K562 (cell line): ENCODE measurements at regions not wholly inside any gene's neighbourhood (a gene's known extent, or its start where the extent isn't known, plus 50 kb on each side); places are given as distances from the start of the nearest gene placed in this dataset.

Experiments
- ATAC-seq: fragments of 200-7000 bp; cut with Tn5 transposase; 3 replicates; pipeline ENCODE4 v1.9.1; 2020; ENCODE audit warnings: moderate library complexity
- BruUV-seq: library from RNA; stranded (reverse); fragments of 400-500 nt; replicated peaks from 2 replicates; lab custom pipeline; 2021; lab: Mats Ljungman, UMichigan
- CTCF ChIA-PET: fragments of 300-600 bp; formaldehyde crosslinking; extraction: SDS; loops from one replicate; lab custom pipeline; 2021; ENCODE audit warnings: low intra/inter-chr PET ratio; lab: Yijun Ruan, JAX
- POLR2A ChIA-PET: fragments of 300-600, 350-650 bp; sonication (Branson Sonifier 250); formaldehyde crosslinking; extraction: SDS; loops from one replicate; lab custom pipeline; 2021; ENCODE audit warnings: antibody characterized with exemption, inconsistent platforms; lab: Yijun Ruan, JAX
- DNase-seq, 4 experiments: peaks; one replicate each; pipeline versions ENCODE4 v3.0.0 to v3.0.0-alpha.2; 2011 to 2018; ENCODE audit warnings: low spot score in 3 of 4, mixed read lengths in 3 of 4; ENCODE audit errors: extremely low read depth in 1 of 4
- FAIRE-seq: peaks from 2 replicates; lab custom pipeline; 2011; peaks lifted over from hg19 to GRCh38; lab: Jason Lieb, UNC
- H2AFZ ChIP-seq: 2 replicates; pipeline ENCODE4 v1.6.0; 2011; ENCODE audit warnings: low read depth, low read length, control low read depth, inconsistent platforms
- H3K27ac ChIP-seq: fragments of 200-600 bp; 3 replicates; pipeline ENCODE4 v1.8.0; 2011; ENCODE audit warnings: low read depth, mild to moderate bottlenecking, control low read depth, inconsistent platforms, low read length, moderate library complexity, mixed read lengths; ENCODE audit errors: extremely low read depth
- H3K27me3 ChIP-seq, 2 experiments: fragments of 300-600 bp in 1 of 2; 2 replicates in 1 of 2; 3 replicates in 1 of 2; pipeline versions ENCODE4 v1.6.0 to v1.8.0; 2011; ENCODE audit warnings: inconsistent platforms in 2 of 2, low read length in 2 of 2, mild to moderate bottlenecking in 1 of 2, mixed read lengths in 1 of 2, moderate library complexity in 1 of 2; ENCODE audit not compliant: control insufficient read depth in 2 of 2, insufficient read depth in 2 of 2
- H3K36me3 ChIP-seq: fragments of 300-600 bp; 3 replicates; pipeline ENCODE4 v1.8.0; 2011; ENCODE audit warnings: mild to moderate bottlenecking, low read length, inconsistent platforms; ENCODE audit not compliant: control insufficient read depth, insufficient read depth
- H3K4me1 ChIP-seq, 2 experiments: fragments of 200-600 bp in 1 of 2; replicated peaks in 1 of 2; 2 replicates in 1 of 2; 3 replicates in 1 of 2; pipeline versions ENCODE4 v1.5.1 to v1.8.0; 2011; ENCODE audit warnings: inconsistent platforms in 2 of 2, low read length in 2 of 2, mild to moderate bottlenecking in 1 of 2, mixed read lengths in 1 of 2, moderate library complexity in 1 of 2; ENCODE audit not compliant: control insufficient read depth in 2 of 2, insufficient read depth in 2 of 2
- H3K4me2 ChIP-seq: 2 replicates; pipeline ENCODE4 v1.6.1; 2011; ENCODE audit warnings: low read length, control low read depth, inconsistent platforms, mixed read lengths; ENCODE audit not compliant: insufficient read depth
- H3K4me3 ChIP-seq: fragments of 200-600 bp; sonication (generic), shearing (Covaris generic); 2 replicates; pipeline ENCODE4 v1.5.1; 2016; ENCODE audit warnings: control low read depth, inconsistent platforms
- H3K79me2 ChIP-seq: fragments of 200-600 bp; 3 replicates; pipeline ENCODE4 v1.8.0; 2011; ENCODE audit warnings: low read length, inconsistent platforms; ENCODE audit not compliant: control insufficient read depth, insufficient read depth
- H3K9ac ChIP-seq, 2 experiments: 2 replicates each; pipeline versions ENCODE4 v1.6.0 to v1.6.1; 2011; ENCODE audit warnings: low read depth in 2 of 2, low read length in 2 of 2, control low read depth in 1 of 2, inconsistent platforms in 1 of 2, mild to moderate bottlenecking in 1 of 2, mixed read lengths in 1 of 2; ENCODE audit not compliant: insufficient read depth in 1 of 2
- H3K9me1 ChIP-seq: one replicate; pipeline ENCODE4 v1.6.0; 2011; ENCODE audit warnings: inconsistent platforms, mild to moderate bottlenecking, low read length, moderate library complexity; ENCODE audit not compliant: control insufficient read depth, insufficient read depth
- H3K9me3 ChIP-seq: replicated peaks from 2 replicates; pipeline ENCODE4 v1.5.1; 2011; ENCODE audit warnings: low read depth, low read length, inconsistent platforms; ENCODE audit not compliant: control insufficient read depth, insufficient read depth
- H4K20me1 ChIP-seq: replicated peaks from 2 replicates; pipeline ENCODE4 v1.6.1; 2011; ENCODE audit warnings: low read length, inconsistent platforms, mixed read lengths; ENCODE audit not compliant: control insufficient read depth, insufficient read depth
- ARID4B ChIP-seq: sonication (generic); formaldehyde crosslinking; IDR thresholded peaks from 2 replicates; pipeline ENCODE4 v1.8.0; 2022; ENCODE audit warnings: mild to moderate bottlenecking, missing genetic modification reagents
- CLOCK ChIP-seq: fragments of 250-450 bp; sonication (Bioruptor Pico); IDR thresholded peaks from 2 replicates; pipeline ENCODE4 v1.4.0; 2020; ENCODE audit warnings: mild to moderate bottlenecking, moderate library complexity, borderline replicate concordance
- ETV1 ChIP-seq: fragments of 450-650 bp; conservative IDR thresholded peaks from 2 replicates; pipeline ENCODE4 v1.6.1; 2016; ENCODE audit warnings: missing genetic modification characterization, control low read depth, low read depth, missing compliant biosample characterization
- FOXO4 ChIP-seq: fragments of 450-650 bp; formaldehyde crosslinking; IDR thresholded peaks from 2 replicates; pipeline ENCODE4 v1.4.0; 2020; ENCODE audit warnings: mild to moderate bottlenecking, moderate library complexity
- HCFC1 ChIP-seq: IDR thresholded peaks from 2 replicates; pipeline ENCODE4 v1.6.1; 2012; ENCODE audit warnings: low read depth, low read length, improper control_type of control experiment
- HDAC3 ChIP-seq: fragments of 450-650 bp; IDR thresholded peaks from 2 replicates; pipeline ENCODE4 v1.6.1; 2018; ENCODE audit warnings: borderline replicate concordance, mild to moderate bottlenecking, moderate library complexity; ENCODE audit not compliant: partially characterized antibody
- POLR3A ChIP-seq: IDR thresholded peaks from 2 replicates; pipeline ENCODE4 v1.6.1; 2011; ENCODE audit warnings: borderline replicate concordance, mild to moderate bottlenecking, moderate library complexity; ENCODE audit not compliant: insufficient read length, insufficient read depth; ENCODE audit errors: extremely low read depth
- SNIP1 ChIP-seq: fragments of 450-650 bp; IDR thresholded peaks from 2 replicates; pipeline ENCODE4 v1.7.1; 2017; ENCODE audit warnings: low read depth, mild to moderate bottlenecking
- SNRNP70 ChIP-seq: fragments of 200-400 bp; formaldehyde crosslinking; optimal IDR thresholded peaks from 2 replicates; pipeline ENCODE3; 2017; ENCODE audit warnings: low read depth, low read length
- ZKSCAN1 ChIP-seq: fragments of 150-350 bp; IDR thresholded peaks from 2 replicates; pipeline ENCODE4 v1.6.1; 2016; ENCODE audit warnings: low read depth, low read length
- ZNF449 ChIP-seq: fragments of 250-450 bp; sonication (Bioruptor Pico); IDR thresholded peaks from 2 replicates; pipeline ENCODE4 v1.8.0; 2022; ENCODE audit warnings: moderate library complexity, mild to moderate bottlenecking, inconsistent platforms
- ZNF561 ChIP-seq: fragments of 450-650 bp; formaldehyde crosslinking; conservative IDR thresholded peaks from 2 replicates; pipeline ENCODE4 v1.4.0; 2020; ENCODE audit warnings: mild to moderate bottlenecking, moderate library complexity
- WGBS: fragments of 100-300 bp; shearing (Covaris generic); methylation state at CpG from one replicate; pipeline ENCODE4 v1.1.6; 2016; ENCODE audit warnings: low coverage, mixed read lengths; ENCODE audit not compliant: insufficient coverage; ENCODE audit errors: missing lambda C conversion rate; 5-methylcytosine and 5-hydroxymethylcytosine counted together
- in situ Hi-C: fragments of 300-500 bp; cut with MboI; formaldehyde crosslinking; loops from 4 replicates; pipeline ENCODE4 v1.15.0; 2018; ENCODE audit warnings: inconsistent platforms, mixed read lengths
- intact Hi-C: fragments of 100-400 bp; cut with micrococcal nuclease; formaldehyde crosslinking; loops from 2 replicates; pipeline ENCODE4 v1.14.2; 2022

GRCh38 chr3:178267158-178267844 lies 268.9 kb upstream of the KCNMB2 start:
- H3K27ac ChIP-seq, result no peak overlapping the region
- intact Hi-C loops (no loop called here), in situ Hi-C loops (no loop called here)
- ATAC-seq (no peak), FAIRE-seq (no peak), DNase-seq (no peak)
- no peaks in the 10 kb centered on the region for H3K9me3 ChIP-seq
- no peaks in the 10 kb centered on the region for H3K36me3 ChIP-seq
- no TSS peak for BruUV-seq
- H4K20me1 ChIP-seq, result no peaks in the 10 kb centered on the region
- no peaks in the 10 kb centered on the region for H3K27me3 ChIP-seq
- no peak overlapping the region for H2AFZ ChIP-seq
- peaks cover 0 to 12% of the 10 kb centered on the region in 2 experiments; a peak in 3 of 5 replicates for H3K4me1 ChIP-seq
- no peaks in the 10 kb centered on the region for H3K79me2 ChIP-seq
- ChIA-PET CTCF (no interaction called here), POLR2A (no interaction called here)
- no peak overlapping the region for H3K9ac ChIP-seq
- WGBS, result 10% methylated on average over 1 of the region's 1 CpG
- no peaks in the 10 kb centered on the region for H3K9me1 ChIP-seq
- no peak overlapping the region for H3K4me2 ChIP-seq
- H3K4me3 ChIP-seq, result no peak overlapping the region
- no peak for TF ChIP-seq HDAC3
- TF ChIP-seq ETV1, result no peak
- no peak for TF ChIP-seq POLR3A
- TF ChIP-seq SNRNP70, result no peak
- TF ChIP-seq ZNF561, result no peak
- no peak for TF ChIP-seq SNIP1
- TF ChIP-seq HCFC1, result no peak
- no peak for TF ChIP-seq ZKSCAN1
- TF ChIP-seq CLOCK (CRISPR knock-in tag), result no peak
- TF ChIP-seq ZNF449, result no peak
- TF ChIP-seq FOXO4, result no peak
- no peak for TF ChIP-seq ARID4B (CRISPR knock-in tag)
